Astrocyte of the spinal cord (primary cell): ENCODE measurements at regions not wholly inside any gene's neighbourhood (a gene's known extent, or its start where the extent isn't known, plus 50 kb on each side); places are given as distances from the start of the nearest gene placed in this dataset.

Source experiments
- DNase-seq: peaks from one replicate; pipeline ENCODE4 v3.0.0; 2011; ENCODE audit warnings: low read depth, low spot score
- H3K4me3 ChIP-seq: 2 replicates; pipeline ENCODE4 v1.5.1; 2011; ENCODE audit warnings: low read depth, mild to moderate bottlenecking, low read length, moderate library complexity
- in situ Hi-C: cut with HindIII; loops from 2 replicates; pipeline ENCODE4 v1.10.0; 2017; ENCODE audit warnings: low sequenced_read_pairs
- TF ChIP-seq, protein P1 (sequence below): IDR thresholded peaks from 2 replicates; pipeline ENCODE4 v1.5.1; 2012; ENCODE audit warnings: low read depth, mild to moderate bottlenecking, low read length, inconsistent platforms

DNA sequence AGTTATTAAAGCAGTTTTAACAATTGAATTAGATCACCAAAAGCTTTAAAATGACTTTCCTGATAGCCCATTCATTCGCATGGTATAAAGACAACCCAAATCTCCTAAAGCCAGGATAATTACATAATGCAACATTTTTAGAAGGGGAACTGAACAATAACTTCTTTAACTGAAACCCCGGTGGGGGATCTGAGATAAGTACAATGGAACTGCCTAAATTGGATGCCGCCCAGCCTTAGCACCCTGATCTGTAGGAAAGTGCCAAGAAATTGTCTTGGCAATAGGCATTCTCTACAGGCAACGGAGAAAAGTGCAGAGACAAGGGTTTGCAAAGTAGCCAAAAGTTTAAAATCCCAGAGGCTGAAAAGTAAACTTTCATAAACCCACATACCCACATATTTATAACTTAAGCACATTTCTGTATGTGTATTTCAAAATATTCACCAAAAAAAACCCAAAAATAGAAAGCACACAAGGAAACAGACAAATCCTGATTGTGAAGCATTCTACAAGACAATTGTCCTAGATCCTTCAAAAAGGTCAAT, 98.8 kb upstream of the BEND6 start:
- TF ChIP-seq, protein P1, sequence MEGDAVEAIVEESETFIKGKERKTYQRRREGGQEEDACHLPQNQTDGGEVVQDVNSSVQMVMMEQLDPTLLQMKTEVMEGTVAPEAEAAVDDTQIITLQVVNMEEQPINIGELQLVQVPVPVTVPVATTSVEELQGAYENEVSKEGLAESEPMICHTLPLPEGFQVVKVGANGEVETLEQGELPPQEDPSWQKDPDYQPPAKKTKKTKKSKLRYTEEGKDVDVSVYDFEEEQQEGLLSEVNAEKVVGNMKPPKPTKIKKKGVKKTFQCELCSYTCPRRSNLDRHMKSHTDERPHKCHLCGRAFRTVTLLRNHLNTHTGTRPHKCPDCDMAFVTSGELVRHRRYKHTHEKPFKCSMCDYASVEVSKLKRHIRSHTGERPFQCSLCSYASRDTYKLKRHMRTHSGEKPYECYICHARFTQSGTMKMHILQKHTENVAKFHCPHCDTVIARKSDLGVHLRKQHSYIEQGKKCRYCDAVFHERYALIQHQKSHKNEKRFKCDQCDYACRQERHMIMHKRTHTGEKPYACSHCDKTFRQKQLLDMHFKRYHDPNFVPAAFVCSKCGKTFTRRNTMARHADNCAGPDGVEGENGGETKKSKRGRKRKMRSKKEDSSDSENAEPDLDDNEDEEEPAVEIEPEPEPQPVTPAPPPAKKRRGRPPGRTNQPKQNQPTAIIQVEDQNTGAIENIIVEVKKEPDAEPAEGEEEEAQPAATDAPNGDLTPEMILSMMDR = no peak
- H3K4me3 ChIP-seq = no peak overlapping the region
- in situ Hi-C loops = no loop called here
- DNase-seq = no peak

DNA sequence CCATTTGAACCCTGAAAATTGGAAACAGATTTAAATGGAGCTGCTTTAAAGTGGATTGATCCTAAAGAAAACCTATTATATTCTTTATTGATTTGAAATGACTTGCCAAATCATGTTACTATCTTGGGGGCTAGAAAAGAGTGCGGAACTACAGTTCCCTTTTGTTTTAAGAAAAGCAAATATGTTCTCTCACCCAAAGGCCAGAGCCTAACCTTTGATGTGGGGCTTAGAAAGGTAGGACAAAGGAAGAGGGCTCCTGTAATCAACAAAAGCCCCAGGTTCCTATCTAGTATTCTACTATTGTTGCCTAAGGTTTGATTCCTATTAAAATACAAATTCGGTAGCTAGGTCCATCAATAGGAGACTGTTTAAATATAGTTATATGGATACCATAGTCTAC, 100.8 kb upstream of the BEND6 start:
- in situ Hi-C loops = no loop called here
- TF ChIP-seq, protein P1 = no peak
- no peak for DNase-seq
- no peak overlapping the region for H3K4me3 ChIP-seq

DNA sequence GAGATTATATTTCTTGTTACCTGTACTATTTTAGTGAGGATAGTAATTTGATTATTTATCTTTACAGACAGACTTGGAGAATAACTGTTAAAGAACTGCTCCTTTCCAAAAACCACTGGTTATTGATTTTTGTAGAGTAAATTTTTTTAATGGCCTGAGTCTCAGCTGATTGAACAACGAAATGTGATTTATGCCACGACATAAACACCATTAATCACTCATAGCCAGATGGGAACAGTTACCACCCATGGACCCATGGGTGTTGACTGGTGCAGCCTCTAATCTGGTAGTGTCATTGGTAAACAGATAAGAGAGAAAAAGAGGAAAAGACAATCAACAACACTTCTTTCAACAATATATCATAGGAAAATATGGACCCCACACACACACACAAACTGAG, 101.4 kb upstream of the BEND6 start:
- H3K4me3 ChIP-seq = no peak overlapping the region
- in situ Hi-C loops = no loop called here
- no peak for DNase-seq
- TF ChIP-seq, protein P1 = no peak

DNA sequence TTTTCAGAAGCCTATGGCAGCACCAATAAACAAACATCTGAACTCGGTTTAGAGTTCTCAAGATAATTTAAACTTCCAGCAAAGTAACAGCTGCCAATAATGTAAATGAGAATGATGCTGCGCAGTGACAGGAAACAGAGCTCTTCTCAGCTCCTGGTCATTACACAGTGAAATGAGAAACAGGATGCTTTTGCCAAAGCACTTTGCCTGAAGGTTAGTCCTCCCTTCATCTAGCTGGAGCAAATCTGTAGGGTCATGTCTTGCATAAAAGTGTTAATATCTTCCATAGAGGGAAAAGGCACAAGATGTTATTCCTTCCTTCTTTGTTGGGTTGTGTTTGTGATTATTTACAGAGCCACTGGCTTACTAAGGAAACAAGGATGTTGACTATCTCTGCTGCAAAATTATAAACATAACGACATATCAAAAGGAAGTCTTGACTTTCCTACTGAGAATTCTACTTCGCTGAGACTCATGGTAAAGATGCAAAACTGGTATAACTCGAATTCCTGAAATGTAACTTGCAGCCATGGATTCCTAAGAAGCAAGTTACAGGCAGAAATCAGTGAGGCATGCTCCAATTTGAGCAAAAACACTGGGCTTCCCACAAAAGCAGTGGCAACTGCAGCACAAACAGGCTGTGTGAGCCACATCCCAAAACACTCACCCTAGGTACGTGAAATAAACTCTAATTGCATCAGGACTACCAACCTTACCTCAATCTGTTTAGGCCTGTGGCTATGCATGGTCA, 102.5 kb upstream of the BEND6 start:
- no peak overlapping the region for H3K4me3 ChIP-seq
- TF ChIP-seq, protein P1 = no peak
- in situ Hi-C loops = no loop called here
- DNase-seq = no peak

DNA sequence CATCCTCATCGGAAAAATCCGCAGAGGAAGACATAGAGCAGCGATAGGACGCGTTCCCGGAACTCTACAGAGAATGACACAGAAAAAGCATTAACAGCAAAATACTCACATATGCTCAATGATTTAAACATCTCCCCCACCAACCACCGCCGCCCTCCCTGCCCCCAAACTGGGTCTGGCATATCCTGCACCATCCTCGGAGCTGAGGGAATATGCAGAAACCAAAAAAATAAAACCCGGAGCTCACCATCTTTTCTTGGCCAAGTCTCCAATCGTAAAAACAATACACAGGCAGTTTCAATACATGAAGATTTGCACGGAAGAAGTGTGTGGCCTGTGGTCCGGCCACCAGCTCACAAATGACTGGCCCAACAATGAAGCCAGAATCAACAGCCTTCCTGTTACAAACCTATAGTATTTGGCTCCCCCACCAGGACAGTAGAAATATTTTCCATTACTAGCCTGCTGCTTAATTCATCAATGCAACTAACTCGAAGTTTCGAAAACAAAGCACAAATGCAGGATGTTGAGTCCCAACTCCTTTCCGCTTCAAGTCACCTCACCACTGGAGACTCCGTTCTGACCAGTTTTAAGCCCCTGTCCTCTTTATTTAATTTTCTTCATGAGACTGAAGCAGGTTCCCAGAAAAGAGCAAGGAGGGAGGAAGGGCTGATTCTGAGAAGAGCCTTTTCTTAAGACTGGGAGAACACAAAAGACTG, 103.2 kb upstream of the BEND6 start:
- peak overlapping the region; percentile 69 for H3K4me3 ChIP-seq
- in situ Hi-C loops = no loop called here
- TF ChIP-seq, protein P1 = peak; percentile 57
- DNase-seq = peak; percentile 91

DNA sequence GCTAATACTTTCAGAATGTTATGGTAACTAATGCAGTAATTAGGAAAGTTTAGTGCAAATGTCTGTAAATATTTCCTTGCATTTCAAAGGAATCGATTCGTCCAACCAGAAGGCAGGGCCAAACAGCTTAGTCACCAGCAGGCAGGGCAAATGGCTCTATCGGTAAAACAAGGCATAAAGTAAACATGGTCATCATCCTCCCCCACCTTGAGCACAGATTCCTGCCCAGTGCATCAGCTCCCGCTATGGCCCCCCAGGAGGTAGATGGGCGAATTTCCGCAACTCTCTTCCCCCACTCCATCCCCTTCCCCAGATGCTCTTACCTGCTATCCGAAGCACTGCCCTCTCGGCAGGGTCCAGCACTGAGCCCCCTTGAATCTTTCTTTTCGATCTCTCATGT, 103.8 kb upstream of the BEND6 start:
- DNase-seq = peak; percentile 62
- TF ChIP-seq, protein P1 = no peak
- in situ Hi-C loops = no loop called here
- peak overlapping the region; percentile 69 for H3K4me3 ChIP-seq
